ENCODE measurements at regions not wholly inside any gene's neighbourhood (a gene's known extent, or its start where the extent isn't known, plus 50 kb on each side); places are given as distances from the start of the nearest gene placed in this dataset.

GRCh38 chr2:167491788-167492187, 603.5 kb downstream of the XIRP2 start:
- 93% methylated on average over 3 of the region's 3 CpGs; no CpG with 5 or more reads in 1 of the 2 experiments for WGBS, 2 experiments (ENCODE audit: extremely low coverage in 1 of 2, insufficient coverage in 1 of 2, insufficient read length in 1 of 2, insufficient replicate concordance in 2 of 2, low coverage in 1 of 2, low lambda C conversion rate in 2 of 2, missing lambda C conversion rate in 1 of 2)
- no peak overlapping the region for H2AFZ ChIP-seq (ENCODE audit: low read length)
- POLR2A ChIA-PET (ENCODE audit: partially characterized antibody) = no interaction called here
- no peak for TF ChIP-seq TAF1 (IDR thresholded peaks at IDR 0.05; ENCODE audit: low read depth, low read length)
- no peak for TF ChIP-seq TBP (IDR thresholded peaks at IDR 0.05; ENCODE audit: low read depth, low read length)
- no peak for TF ChIP-seq CTBP2 (IDR thresholded peaks at IDR 0.05; ENCODE audit: borderline replicate concordance, insufficient read depth, insufficient read length, low read length)
- TF ChIP-seq CEBPB (IDR thresholded peaks at IDR 0.05; ENCODE audit: low read depth, low read length) = no peak
- TF ChIP-seq NRF1 (IDR thresholded peaks at IDR 0.05; ENCODE audit: low read depth, low read length) = no peak

More at GRCh38 chr2:167491788-167492187, 603.5 kb downstream of the XIRP2 start:
- Histone ChIP-seq H3K79me1 (ENCODE audit: low read depth, low read length) (no peaks in the 10 kb centered on the region), H4K8ac (ENCODE audit: extremely low read depth, insufficient read depth, low read length) (no peak overlapping the region), H4K91ac (replicated peaks; ENCODE audit: insufficient read length, low read length) (no peak overlapping the region), H2BK120ac (replicated peaks; ENCODE audit: low read depth, low read length) (no peak overlapping the region), H3K18ac (ENCODE audit: extremely low read depth, low read length) (no peak overlapping the region), H3K4me1 (replicated peaks in 1 of 4; ENCODE audit: control insufficient read depth in 3 of 4, insufficient read depth in 4 of 4, low read length in 3 of 4) (no peaks in the 10 kb centered on the region), H3K4me3 (ENCODE audit: extremely low read depth in 1 of 4, insufficient read depth in 2 of 4, low read depth in 3 of 4, low read length in 4 of 4) (no peak overlapping the region), H3K56ac (replicated peaks; ENCODE audit: insufficient read length, low read depth, low read length) (no peak overlapping the region), H3K23me2 (ENCODE audit: low read depth, low read length) (no peaks in the 10 kb centered on the region), H2BK12ac (ENCODE audit: low read depth, low read length) (no peak overlapping the region), H3K4ac (replicated peaks; ENCODE audit: insufficient read length, low read depth, low read length) (no peak overlapping the region), H3K9me3 (ENCODE audit: insufficient read depth in 2 of 2, low read depth in 1 of 2, low read length in 1 of 2) (no peaks in the 10 kb centered on the region), H2BK15ac (ENCODE audit: low read length) (no peak overlapping the region), H2BK5ac (ENCODE audit: low read depth, low read length) (no peak overlapping the region), H4K5ac (ENCODE audit: insufficient read length, low read depth, low read length) (no peak overlapping the region), H4K20me1 (replicated peaks in 1 of 2; ENCODE audit: control insufficient read depth in 1 of 2, insufficient read depth in 2 of 2, low read length in 2 of 2) (no peaks in the 10 kb centered on the region), H3K4me2 (ENCODE audit: insufficient read depth in 1 of 2, low read depth in 2 of 2, low read length in 2 of 2) (no peak overlapping the region), H3K27ac (ENCODE audit: low read depth, low read length) (no peak overlapping the region), H3K14ac (ENCODE audit: insufficient read length) (no peak overlapping the region), H3K27me3 (replicated peaks in 1 of 4; ENCODE audit: control insufficient read depth in 3 of 4, extremely low read depth in 1 of 4, insufficient read depth in 3 of 4, low read length in 3 of 4) (no peaks in the 10 kb centered on the region), H2BK20ac (ENCODE audit: low read length) (no peak overlapping the region), H3K9ac (replicated peaks in 1 of 4; ENCODE audit: extremely low read depth in 1 of 4, low read depth in 3 of 4, low read length in 3 of 4) (no peak overlapping the region), H2AK5ac (ENCODE audit: low read depth, low read length) (no peak overlapping the region), H3K23ac (ENCODE audit: insufficient read length) (no peak overlapping the region), H3K36me3 (ENCODE audit: control insufficient read depth in 2 of 4, insufficient read depth in 4 of 4, low read length in 3 of 4) (peaks cover 0 to 3% (median 0%) of the 10 kb centered on the region in 4 experiments; a peak in 2 of 8 replicates), H3K79me2 (ENCODE audit: control insufficient read depth in 1 of 2, insufficient read depth in 2 of 2, low read length in 2 of 2) (peaks cover 0 to 20% of the 10 kb centered on the region in 2 experiments; a peak in 2 of 4 replicates)
- CTCF ChIA-PET (ENCODE audit: partially characterized antibody) = no interaction called here
- no peak for DNase-seq (ENCODE audit: low read depth in 1 of 2, low spot score in 2 of 2)
- FAIRE-seq = no peak
